ENCODE measurements at regions not wholly inside any gene's neighbourhood (a gene's known extent, or its start where the extent isn't known, plus 50 kb on each side); places are given as distances from the start of the nearest gene placed in this dataset.

DNA sequence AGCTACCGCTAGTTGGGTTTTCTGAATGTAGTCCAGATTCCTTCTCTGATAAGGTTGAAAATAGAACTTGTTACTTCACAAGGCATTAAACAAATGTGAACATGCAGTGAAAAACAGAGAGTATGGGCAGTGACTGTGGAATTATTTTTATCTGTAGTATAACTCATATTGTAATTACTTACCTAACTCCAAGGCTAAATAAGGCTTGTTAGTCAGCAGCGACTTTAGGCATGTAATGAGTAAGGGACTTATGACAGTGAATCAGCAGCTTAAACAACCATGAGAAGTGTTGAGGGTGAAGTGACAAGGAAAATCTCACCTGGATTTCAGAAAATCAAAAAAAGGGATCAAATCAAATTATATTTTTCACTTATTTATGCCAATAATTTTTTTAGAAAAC is 1719.5 kb upstream of the MIR17HG start:
- no peak for DNase-seq (ENCODE audit: extremely low spot score, unreplicated experiment)
- Mint-ChIP-seq H3K36me3 (no peaks in the 10 kb centered on the region), H3K4me1 (ENCODE audit: unreplicated experiment) (no peaks in the 10 kb centered on the region), H3K27ac (no peak overlapping the region), H3K9me3 (no peaks in the 10 kb centered on the region), H3K27me3 (no peaks in the 10 kb centered on the region), H3K4me3 (no peak overlapping the region)
- TF ChIP-seq, protein P1, sequence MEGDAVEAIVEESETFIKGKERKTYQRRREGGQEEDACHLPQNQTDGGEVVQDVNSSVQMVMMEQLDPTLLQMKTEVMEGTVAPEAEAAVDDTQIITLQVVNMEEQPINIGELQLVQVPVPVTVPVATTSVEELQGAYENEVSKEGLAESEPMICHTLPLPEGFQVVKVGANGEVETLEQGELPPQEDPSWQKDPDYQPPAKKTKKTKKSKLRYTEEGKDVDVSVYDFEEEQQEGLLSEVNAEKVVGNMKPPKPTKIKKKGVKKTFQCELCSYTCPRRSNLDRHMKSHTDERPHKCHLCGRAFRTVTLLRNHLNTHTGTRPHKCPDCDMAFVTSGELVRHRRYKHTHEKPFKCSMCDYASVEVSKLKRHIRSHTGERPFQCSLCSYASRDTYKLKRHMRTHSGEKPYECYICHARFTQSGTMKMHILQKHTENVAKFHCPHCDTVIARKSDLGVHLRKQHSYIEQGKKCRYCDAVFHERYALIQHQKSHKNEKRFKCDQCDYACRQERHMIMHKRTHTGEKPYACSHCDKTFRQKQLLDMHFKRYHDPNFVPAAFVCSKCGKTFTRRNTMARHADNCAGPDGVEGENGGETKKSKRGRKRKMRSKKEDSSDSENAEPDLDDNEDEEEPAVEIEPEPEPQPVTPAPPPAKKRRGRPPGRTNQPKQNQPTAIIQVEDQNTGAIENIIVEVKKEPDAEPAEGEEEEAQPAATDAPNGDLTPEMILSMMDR (conservative IDR thresholded peaks at IDR 0.05), result no peak

DNA sequence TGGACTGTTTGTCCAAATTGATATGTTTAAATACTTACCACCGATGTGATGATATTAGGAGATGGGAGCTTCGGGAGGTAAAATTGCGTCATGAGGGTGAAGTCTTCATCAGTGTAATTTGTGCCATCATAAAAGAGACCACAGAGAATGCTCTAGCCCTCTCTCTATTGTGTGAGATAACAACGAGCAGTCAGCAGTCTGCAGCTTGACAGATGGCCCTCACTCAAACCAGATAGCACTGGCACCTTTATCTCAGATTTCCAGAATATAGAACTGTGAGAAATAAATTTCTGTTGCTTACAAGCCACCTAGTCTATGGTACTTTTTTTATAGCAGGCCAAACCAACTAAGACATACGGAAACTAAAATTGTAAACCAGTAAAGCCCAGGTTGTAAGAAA is 1718.9 kb upstream of the MIR17HG start:
- no peak overlapping the region for H3K4me3 Mint-ChIP-seq
- H3K27me3 Mint-ChIP-seq, result no peaks in the 10 kb centered on the region
- H3K9me3 Mint-ChIP-seq, result no peaks in the 10 kb centered on the region
- no peaks in the 10 kb centered on the region for H3K4me1 Mint-ChIP-seq (ENCODE audit: unreplicated experiment)
- TF ChIP-seq, protein P1 (conservative IDR thresholded peaks at IDR 0.05), result no peak
- no peaks in the 10 kb centered on the region for H3K36me3 Mint-ChIP-seq
- no peak for DNase-seq (ENCODE audit: extremely low spot score, unreplicated experiment)
- no peak overlapping the region for H3K27ac Mint-ChIP-seq

DNA sequence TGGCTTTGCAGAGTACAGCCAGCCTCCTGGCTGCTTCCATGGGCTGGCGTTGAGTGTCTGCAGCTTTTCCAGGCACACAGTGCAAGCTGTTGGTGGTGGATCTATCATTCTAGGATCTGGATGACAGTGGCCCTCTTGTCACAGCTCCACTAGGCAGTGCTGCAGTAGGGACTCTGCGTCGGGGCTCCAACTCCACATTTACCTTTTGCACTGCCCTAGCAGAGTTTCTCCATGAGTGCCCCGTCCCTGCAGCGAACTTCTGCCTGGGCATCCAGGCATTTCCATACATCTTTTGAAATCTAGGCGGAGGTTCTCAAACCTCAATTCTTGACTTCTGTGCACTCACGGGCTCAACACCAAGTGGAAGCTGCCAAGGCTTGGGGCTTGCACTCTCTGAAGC is 1697.3 kb upstream of the MIR17HG start:
- peaks cover 22% of the 10 kb centered on the region for H3K9me3 Mint-ChIP-seq
- H3K27me3 Mint-ChIP-seq, result no peaks in the 10 kb centered on the region
- H3K4me3 Mint-ChIP-seq, result no peak overlapping the region
- DNase-seq (ENCODE audit: extremely low spot score, unreplicated experiment), result no peak
- no peak overlapping the region for H3K27ac Mint-ChIP-seq
- no peaks in the 10 kb centered on the region for H3K36me3 Mint-ChIP-seq
- TF ChIP-seq, protein P1 (conservative IDR thresholded peaks at IDR 0.05), result no peak
- H3K4me1 Mint-ChIP-seq (ENCODE audit: unreplicated experiment), result no peaks in the 10 kb centered on the region

- TF ChIP-seq, protein P1 (conservative IDR thresholded peaks at IDR 0.05), result no peak
- Mint-ChIP-seq H3K4me3 (no peak overlapping the region), H3K9me3 (peaks cover 20% of the 10 kb centered on the region), H3K27ac (no peak overlapping the region), H3K4me1 (ENCODE audit: unreplicated experiment) (no peaks in the 10 kb centered on the region), H3K36me3 (no peaks in the 10 kb centered on the region), H3K27me3 (peaks cover 3% of the 10 kb centered on the region)
- no peak for DNase-seq (ENCODE audit: extremely low spot score, unreplicated experiment)
Observed at GRCh38 chr13:89660752-89661151, 1686.7 kb upstream of the MIR17HG start.

- TF ChIP-seq, protein P1 (conservative IDR thresholded peaks at IDR 0.05), result no peak
- Mint-ChIP-seq H3K4me1 (ENCODE audit: unreplicated experiment) (peaks cover 10% of the 10 kb centered on the region), H3K27me3 (peaks cover 5% of the 10 kb centered on the region), H3K36me3 (no peaks in the 10 kb centered on the region), H3K9me3 (peaks cover 7% of the 10 kb centered on the region), H3K27ac (no peak overlapping the region), H3K4me3 (no peak overlapping the region)
- no peak for DNase-seq (ENCODE audit: extremely low spot score, unreplicated experiment)
Observed at GRCh38 chr13:89673789-89674311, 1673.6 kb upstream of the MIR17HG start.

Measured in type B pancreatic cell (in vitro differentiated cells).